Adrenal gland (tissue), 5 donors: ENCODE measurements at regions not wholly inside any gene's neighbourhood (a gene's known extent, or its start where the extent isn't known, plus 50 kb on each side); places are given as distances from the start of the nearest gene placed in this dataset.
"Not testable (repeated sequence)": the region's sequence is repeated elsewhere in the genome, so short reads cannot be mapped to it uniquely, and the experiment has no call there.

Experiments
- CTCF ChIP-seq, 6 experiments: fragments of 450-650 bp in 4 of 6; fragments of 200-600 bp in 2 of 6; sonication (generic) in 1 of 6; IDR thresholded peaks; 1 replicate in 5 of 6; 2 replicates in 1 of 6; pipeline versions ENCODE4 v1.5.1 to v1.8.0; 2016 to 2021; ENCODE audit warnings: antibody characterized with exemption in 6 of 6, mild to moderate bottlenecking in 2 of 6, moderate library complexity in 1 of 6
- POLR2A ChIP-seq, 2 donors: fragments of 450-650 bp; IDR thresholded peaks; one replicate each; pipeline ENCODE4 v1.6.1; 2017; ENCODE audit warnings: antibody characterized with exemption in 2 of 2, mild to moderate bottlenecking in 2 of 2, moderate library complexity in 1 of 2
- donor health status: DM: no; HTN: no; CAD: no.

DNA sequence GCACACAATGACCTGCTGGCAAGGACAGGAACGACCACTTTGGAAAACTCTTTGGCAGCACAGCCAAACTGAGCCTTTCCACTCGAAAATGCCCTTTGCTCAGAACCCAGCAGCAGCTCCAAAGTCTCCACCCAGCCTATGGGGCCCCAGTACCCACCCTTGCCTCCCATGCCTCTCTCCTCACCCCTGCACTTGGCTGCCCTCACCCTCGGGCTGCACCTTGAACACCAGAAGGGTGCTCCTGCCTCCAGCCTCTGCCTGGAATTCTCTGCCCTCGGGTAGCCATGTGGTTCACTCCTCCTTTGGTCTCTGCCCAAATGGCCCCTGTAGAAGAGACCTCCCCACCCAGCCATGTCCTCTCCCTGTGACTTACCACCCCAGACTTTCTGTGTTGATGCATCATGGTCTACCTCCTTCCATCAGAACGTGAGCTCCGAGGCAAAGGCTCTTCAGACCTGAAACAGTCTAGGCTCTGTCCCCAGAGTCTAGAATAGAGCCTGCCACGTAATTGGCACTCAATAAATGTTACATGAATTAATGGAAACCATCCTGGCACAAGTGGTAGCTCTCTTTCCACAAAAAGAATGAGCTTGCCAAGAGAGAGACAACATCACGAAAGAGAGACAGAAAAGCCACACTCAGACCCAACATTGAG lies 68.5 kb upstream of the METTL9 start:
- TF ChIP-seq CTCF, POLR2A (IDR thresholded peaks at IDR 0.05): not testable (repeated sequence)
